ENCODE measurements at regions not wholly inside any gene's neighbourhood (a gene's known extent, or its start where the extent isn't known, plus 50 kb on each side); places are given as distances from the start of the nearest gene placed in this dataset.

- H3K27me3 ChIP-seq, result no peaks in the 10 kb centered on the region
- H3K9me3 ChIP-seq, result no peaks in the 10 kb centered on the region
- peaks cover 45% of the 10 kb centered on the region for H3K4me1 ChIP-seq
- peak in 1 of 2 donors; percentile 80 for DNase-seq (ENCODE audit: low spot score in 2 of 2)
- WGBS, result 38% methylated on average over 1 of the region's 1 CpG
- no peaks in the 10 kb centered on the region for H3K36me3 ChIP-seq
- TF ChIP-seq POLR2AphosphoS5 (IDR thresholded peaks at IDR 0.05), result no peak
- TF ChIP-seq EP300 (IDR thresholded peaks at IDR 0.05), result no peak
- no peak for TF ChIP-seq POLR2A (IDR thresholded peaks at IDR 0.05)
- TF ChIP-seq CTCF (IDR thresholded peaks at IDR 0.05), result no peak
- H3K4me3 ChIP-seq, result no peak overlapping the region
- peak overlapping the region; percentile 74 for H3K27ac ChIP-seq
Observed at GRCh38 chr21:17441370-17441769, 71.5 kb upstream of the CXADR start.

GRCh38 chr21:17442165-17442564, 70.7 kb upstream of the CXADR start:
- peaks cover 47% of the 10 kb centered on the region for H3K4me1 ChIP-seq
- no peak overlapping the region for H3K4me3 ChIP-seq
- no peak for TF ChIP-seq CTCF (IDR thresholded peaks at IDR 0.05)
- DNase-seq (ENCODE audit: low spot score in 2 of 2), result no peak
- no peaks in the 10 kb centered on the region for H3K27me3 ChIP-seq
- 48% methylated on average over 2 of the region's 2 CpGs for WGBS
- peak overlapping the region; percentile 74 for H3K27ac ChIP-seq
- H3K36me3 ChIP-seq, result no peaks in the 10 kb centered on the region
- no peaks in the 10 kb centered on the region for H3K9me3 ChIP-seq

- H3K4me1 ChIP-seq, result peaks cover 51% of the 10 kb centered on the region
- H3K9me3 ChIP-seq, result no peaks in the 10 kb centered on the region
- 51% methylated on average over 5 of the region's 5 CpGs for WGBS
- no peaks in the 10 kb centered on the region for H3K36me3 ChIP-seq
- no peak overlapping the region for H3K4me3 ChIP-seq
- no peak for TF ChIP-seq POLR2A (IDR thresholded peaks at IDR 0.05)
- no peak for TF ChIP-seq EP300 (IDR thresholded peaks at IDR 0.05)
- no peak for DNase-seq (ENCODE audit: low spot score in 2 of 2)
- no peaks in the 10 kb centered on the region for H3K27me3 ChIP-seq
- H3K27ac ChIP-seq, result no peak overlapping the region
Observed at GRCh38 chr21:17444828-17445227, 68.0 kb upstream of the CXADR start.

- peaks cover 45% of the 10 kb centered on the region for H3K4me1 ChIP-seq
- WGBS, result 58% methylated on average over 3 of the region's 3 CpGs
- TF ChIP-seq EP300 (IDR thresholded peaks at IDR 0.05), result no peak
- no peak for TF ChIP-seq POLR2AphosphoS5 (IDR thresholded peaks at IDR 0.05)
- no peak for TF ChIP-seq POLR2A (IDR thresholded peaks at IDR 0.05)
- TF ChIP-seq CTCF (IDR thresholded peaks at IDR 0.05), result no peak
- no peaks in the 10 kb centered on the region for H3K9me3 ChIP-seq
- no peak for DNase-seq (ENCODE audit: low spot score in 2 of 2)
- no peaks in the 10 kb centered on the region for H3K27me3 ChIP-seq
- no peak overlapping the region for H3K4me3 ChIP-seq
- no peaks in the 10 kb centered on the region for H3K36me3 ChIP-seq
- H3K27ac ChIP-seq, result peak overlapping the region; percentile 71
Observed at GRCh38 chr21:17446737-17447136, 66.1 kb upstream of the CXADR start.

- H3K4me3 ChIP-seq, result no peak overlapping the region
- no peaks in the 10 kb centered on the region for H3K36me3 ChIP-seq
- H3K27ac ChIP-seq, result no peak overlapping the region
- H3K9me3 ChIP-seq, result no peaks in the 10 kb centered on the region
- DNase-seq (ENCODE audit: low spot score in 2 of 2), result no peak
- no peak for TF ChIP-seq POLR2AphosphoS5 (IDR thresholded peaks at IDR 0.05)
- TF ChIP-seq POLR2A (IDR thresholded peaks at IDR 0.05), result no peak
- no peak for TF ChIP-seq CTCF (IDR thresholded peaks at IDR 0.05)
- no peak for TF ChIP-seq EP300 (IDR thresholded peaks at IDR 0.05)
- no peaks in the 10 kb centered on the region for H3K27me3 ChIP-seq
- peaks cover 35% of the 10 kb centered on the region for H3K4me1 ChIP-seq
Observed at GRCh38 chr21:17449701-17450100, 63.1 kb upstream of the CXADR start.

- Histone ChIP-seq H3K27ac (peak overlapping the region; percentile 47), H3K4me3 (no peak overlapping the region)
Observed at GRCh38 chr21:17451364-17451891, 61.4 kb upstream of the CXADR start.

More at GRCh38 chr21:17451364-17451891, 61.4 kb upstream of the CXADR start:
- WGBS, result 22% methylated on average over 4 of the region's 4 CpGs
- TF ChIP-seq CTCF (IDR thresholded peaks at IDR 0.05) (no peak), POLR2AphosphoS5 (IDR thresholded peaks at IDR 0.05) (no peak), POLR2A (IDR thresholded peaks at IDR 0.05) (no peak)
- no peaks in the 10 kb centered on the region for H3K9me3 ChIP-seq
- no peaks in the 10 kb centered on the region for H3K27me3 ChIP-seq
- peak in 1 of 2 donors; percentile 65 for DNase-seq (ENCODE audit: low spot score in 2 of 2)
- H3K36me3 ChIP-seq, result no peaks in the 10 kb centered on the region
- peaks cover 30% of the 10 kb centered on the region for H3K4me1 ChIP-seq

All from suprapubic skin (tissue), 4 donors.